Sigmoid colon (tissue), 4 donors: ENCODE measurements at regions not wholly inside any gene's neighbourhood (a gene's known extent, or its start where the extent isn't known, plus 50 kb on each side); places are given as distances from the start of the nearest gene placed in this dataset.

Source experiments
- EP300 ChIP-seq, 4 donors: sonication (generic); formaldehyde crosslinking; IDR thresholded peaks; one replicate each; pipeline ENCODE4 v1.6.1; 2017; ENCODE audit warnings: antibody characterized with exemption in 4 of 4
- TF ChIP-seq, protein P1 (sequence below), 4 experiments: fragments of 450-650 bp in 3 of 4; fragments of 200-600 bp in 1 of 4; IDR thresholded peaks; one replicate each; pipeline ENCODE4 v1.5.1; 2016 to 2019; ENCODE audit warnings: antibody characterized with exemption in 4 of 4, mild to moderate bottlenecking in 3 of 4, moderate library complexity in 2 of 4

DNA sequence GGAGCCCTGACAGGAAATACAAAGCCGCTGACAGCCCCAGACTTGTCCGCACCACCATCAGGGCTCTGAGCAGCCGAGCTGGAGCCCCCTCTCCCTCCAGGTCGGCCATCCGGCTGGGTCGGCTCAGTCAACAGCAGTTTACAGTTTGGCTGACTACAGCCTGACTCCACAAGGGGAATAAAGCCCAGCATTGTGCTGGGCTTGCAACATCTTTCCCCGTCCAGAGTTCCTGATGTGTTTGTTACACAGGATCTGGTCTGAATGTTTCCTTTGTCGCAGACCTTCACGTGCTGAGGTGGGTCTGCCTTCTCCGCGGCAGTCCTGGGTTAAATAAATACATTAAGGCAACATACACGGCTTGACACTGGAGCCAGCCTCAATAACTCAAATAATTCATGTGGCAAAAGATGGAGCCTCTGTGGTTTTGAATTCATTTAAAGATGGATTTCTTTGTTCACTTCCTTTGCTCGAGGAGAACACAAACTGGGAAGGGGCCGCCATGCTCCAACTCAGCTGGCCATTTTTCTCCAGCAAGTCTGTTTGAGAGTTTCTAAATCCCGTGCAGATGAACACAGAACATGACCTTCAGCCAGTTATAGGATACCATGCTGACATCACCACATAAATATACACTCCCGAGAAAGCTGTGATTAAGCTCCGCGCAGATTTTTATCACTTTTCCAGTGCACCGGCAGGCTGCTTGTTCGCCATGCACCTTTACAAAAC, 192.1 kb downstream of the WDR11 start:
- TF ChIP-seq EP300 (IDR thresholded peaks at IDR 0.05): peak in 1 of 4 donors; percentile 9
- TF ChIP-seq, protein P1, sequence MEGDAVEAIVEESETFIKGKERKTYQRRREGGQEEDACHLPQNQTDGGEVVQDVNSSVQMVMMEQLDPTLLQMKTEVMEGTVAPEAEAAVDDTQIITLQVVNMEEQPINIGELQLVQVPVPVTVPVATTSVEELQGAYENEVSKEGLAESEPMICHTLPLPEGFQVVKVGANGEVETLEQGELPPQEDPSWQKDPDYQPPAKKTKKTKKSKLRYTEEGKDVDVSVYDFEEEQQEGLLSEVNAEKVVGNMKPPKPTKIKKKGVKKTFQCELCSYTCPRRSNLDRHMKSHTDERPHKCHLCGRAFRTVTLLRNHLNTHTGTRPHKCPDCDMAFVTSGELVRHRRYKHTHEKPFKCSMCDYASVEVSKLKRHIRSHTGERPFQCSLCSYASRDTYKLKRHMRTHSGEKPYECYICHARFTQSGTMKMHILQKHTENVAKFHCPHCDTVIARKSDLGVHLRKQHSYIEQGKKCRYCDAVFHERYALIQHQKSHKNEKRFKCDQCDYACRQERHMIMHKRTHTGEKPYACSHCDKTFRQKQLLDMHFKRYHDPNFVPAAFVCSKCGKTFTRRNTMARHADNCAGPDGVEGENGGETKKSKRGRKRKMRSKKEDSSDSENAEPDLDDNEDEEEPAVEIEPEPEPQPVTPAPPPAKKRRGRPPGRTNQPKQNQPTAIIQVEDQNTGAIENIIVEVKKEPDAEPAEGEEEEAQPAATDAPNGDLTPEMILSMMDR (IDR thresholded peaks at IDR 0.05): no peak
